ENCODE measurements at regions not wholly inside any gene's neighbourhood (a gene's known extent, or its start where the extent isn't known, plus 50 kb on each side); places are given as distances from the start of the nearest gene placed in this dataset.

GRCh38 chr9:80352967-80353366 lies 781.2 kb downstream of the TLE4 start:
- no peaks in the 10 kb centered on the region for H3K36me3 ChIP-seq
- intact Hi-C loops (cut with DNase I) = no loop called here
- no peaks in the 10 kb centered on the region for H3K4me1 ChIP-seq
- no peaks in the 10 kb centered on the region for H3K27me3 ChIP-seq
- TF ChIP-seq, protein P1, sequence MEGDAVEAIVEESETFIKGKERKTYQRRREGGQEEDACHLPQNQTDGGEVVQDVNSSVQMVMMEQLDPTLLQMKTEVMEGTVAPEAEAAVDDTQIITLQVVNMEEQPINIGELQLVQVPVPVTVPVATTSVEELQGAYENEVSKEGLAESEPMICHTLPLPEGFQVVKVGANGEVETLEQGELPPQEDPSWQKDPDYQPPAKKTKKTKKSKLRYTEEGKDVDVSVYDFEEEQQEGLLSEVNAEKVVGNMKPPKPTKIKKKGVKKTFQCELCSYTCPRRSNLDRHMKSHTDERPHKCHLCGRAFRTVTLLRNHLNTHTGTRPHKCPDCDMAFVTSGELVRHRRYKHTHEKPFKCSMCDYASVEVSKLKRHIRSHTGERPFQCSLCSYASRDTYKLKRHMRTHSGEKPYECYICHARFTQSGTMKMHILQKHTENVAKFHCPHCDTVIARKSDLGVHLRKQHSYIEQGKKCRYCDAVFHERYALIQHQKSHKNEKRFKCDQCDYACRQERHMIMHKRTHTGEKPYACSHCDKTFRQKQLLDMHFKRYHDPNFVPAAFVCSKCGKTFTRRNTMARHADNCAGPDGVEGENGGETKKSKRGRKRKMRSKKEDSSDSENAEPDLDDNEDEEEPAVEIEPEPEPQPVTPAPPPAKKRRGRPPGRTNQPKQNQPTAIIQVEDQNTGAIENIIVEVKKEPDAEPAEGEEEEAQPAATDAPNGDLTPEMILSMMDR (IDR thresholded peaks at IDR 0.05) = no peak
- DNase-seq (no peak), ATAC-seq (no peak)
- no peak overlapping the region for H3K27ac ChIP-seq
- peaks cover 0 to 13% of the 10 kb centered on the region in 2 donors for H3K9me3 ChIP-seq
- no peak overlapping the region for H3K4me3 ChIP-seq

GRCh38 chr9:80351612-80352011 lies 779.8 kb downstream of the TLE4 start:
- H3K9me3 ChIP-seq = peaks cover 0 to 12% of the 10 kb centered on the region in 2 donors
- no peaks in the 10 kb centered on the region for H3K4me1 ChIP-seq
- H3K4me3 ChIP-seq = no peak overlapping the region
- H3K27ac ChIP-seq = no peak overlapping the region
- ATAC-seq = no peak
- DNase-seq = no peak
- intact Hi-C loops (cut with DNase I) = no loop called here
- no peaks in the 10 kb centered on the region for H3K27me3 ChIP-seq
- TF ChIP-seq, protein P1 (IDR thresholded peaks at IDR 0.05) = no peak
- no peaks in the 10 kb centered on the region for H3K36me3 ChIP-seq

DNA sequence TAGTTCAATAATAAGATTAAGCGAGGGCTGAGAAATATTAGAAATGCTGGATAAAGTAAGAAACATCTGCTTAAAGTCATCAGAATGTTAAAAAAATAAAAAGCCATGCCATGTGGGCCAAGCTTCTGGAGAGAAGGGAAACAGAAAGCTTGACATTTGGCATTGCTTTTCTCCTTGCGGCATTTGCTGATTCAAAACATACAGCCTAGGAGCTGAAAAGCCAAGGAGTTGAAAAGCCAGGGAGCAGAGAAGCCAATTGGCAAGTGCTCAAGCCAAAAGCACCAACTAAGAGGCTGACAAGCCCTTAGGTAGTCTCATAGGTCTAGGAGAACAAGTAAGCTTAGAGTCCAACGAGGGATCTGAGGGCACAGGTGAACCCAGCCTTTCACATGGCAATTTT lies 754.3 kb downstream of the TLE4 start:
- Histone ChIP-seq H3K27ac (no peak overlapping the region), H3K9me3 (peaks cover 0 to 14% of the 10 kb centered on the region in 2 donors), H3K4me3 (no peak overlapping the region), H3K4me1 (no peaks in the 10 kb centered on the region), H3K27me3 (no peaks in the 10 kb centered on the region), H3K36me3 (no peaks in the 10 kb centered on the region)
- TF ChIP-seq, protein P1 (IDR thresholded peaks at IDR 0.05) = no peak
- intact Hi-C loops (cut with DNase I) = no loop called here
- ATAC-seq = no peak
- no peak for DNase-seq

DNA sequence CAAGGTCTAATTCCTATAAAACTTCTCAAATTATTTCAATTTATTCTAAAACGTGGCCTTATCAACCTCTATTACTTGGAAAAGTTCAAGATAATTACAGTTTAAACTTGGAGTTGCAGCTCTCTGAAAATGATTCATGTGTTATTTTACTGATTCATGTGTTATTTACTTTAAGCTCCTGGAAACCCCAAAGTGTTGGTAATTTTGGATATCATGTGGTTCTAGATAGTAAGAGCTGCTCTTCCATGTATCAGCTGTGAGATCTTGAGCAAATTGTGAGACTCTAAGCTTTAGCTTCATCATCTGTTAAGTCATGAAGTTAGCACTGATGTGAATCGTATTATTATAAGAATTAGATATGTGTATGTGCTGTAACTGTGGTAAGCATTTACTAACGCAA lies 749.2 kb downstream of the TLE4 start:
- no peaks in the 10 kb centered on the region for H3K27me3 ChIP-seq
- intact Hi-C loops (cut with DNase I) = no loop called here
- TF ChIP-seq, protein P1 (IDR thresholded peaks at IDR 0.05) = no peak
- no peak overlapping the region for H3K27ac ChIP-seq
- DNase-seq (no peak), ATAC-seq (peak; percentile 33)
- no peaks in the 10 kb centered on the region for H3K9me3 ChIP-seq
- no peak overlapping the region for H3K4me3 ChIP-seq
- no peaks in the 10 kb centered on the region for H3K4me1 ChIP-seq
- no peaks in the 10 kb centered on the region for H3K36me3 ChIP-seq

DNA sequence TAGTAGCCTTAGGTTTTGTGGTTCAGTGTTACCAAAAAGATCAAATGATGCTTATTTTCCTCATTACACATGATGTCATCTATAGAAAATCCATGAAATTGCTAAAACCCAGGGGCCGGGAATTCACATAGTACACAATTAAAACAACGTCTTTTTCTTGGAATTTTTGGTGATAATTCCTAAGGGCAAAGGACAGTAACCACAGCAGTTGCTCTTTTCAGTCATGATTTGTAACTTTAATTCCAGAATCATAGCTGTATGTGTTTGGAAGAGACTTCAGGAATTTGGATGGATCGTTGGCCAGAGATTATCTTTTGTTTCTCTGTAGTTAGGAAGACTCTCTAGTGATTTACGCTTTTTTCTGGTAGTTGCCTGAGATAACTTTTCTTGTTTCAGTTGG lies 748.7 kb downstream of the TLE4 start:
- TF ChIP-seq, protein P1 (IDR thresholded peaks at IDR 0.05) = no peak
- ATAC-seq = peak; percentile 42

More for the DNA sequence above, 748.7 kb downstream of the TLE4 start:
- Histone ChIP-seq H3K4me1 (no peaks in the 10 kb centered on the region), H3K4me3 (no peak overlapping the region), H3K36me3 (no peaks in the 10 kb centered on the region), H3K27me3 (no peaks in the 10 kb centered on the region), H3K9me3 (no peaks in the 10 kb centered on the region), H3K27ac (no peak overlapping the region)
- no peak for DNase-seq
- intact Hi-C loops (cut with DNase I) = no loop called here

Data from left lung (tissue), 4 donors.